Neural cell (in vitro differentiated cells): ENCODE measurements at regions not wholly inside any gene's neighbourhood (a gene's known extent, or its start where the extent isn't known, plus 50 kb on each side); places are given as distances from the start of the nearest gene placed in this dataset.

ENCODE experiments used
- H2AFZ ChIP-seq: fragments of 200-600, 300-800 bp; sonication (generic), shearing (Covaris generic); 2 replicates; pipeline ENCODE4 v1.6.0; 2014; ENCODE audit warnings: low read depth, mild to moderate bottlenecking, antibody characterized with exemption, low read length, moderate library complexity
- H3F3A ChIP-seq: fragments of 200-600 bp; shearing (Covaris generic); 2 replicates; pipeline ENCODE4 v1.6.1; 2016; ENCODE audit warnings: mild to moderate bottlenecking, moderate library complexity, mixed read lengths, antibody characterized with exemption, low read length; ENCODE audit not compliant: insufficient read depth, poor library complexity, severe bottlenecking
- H3K27ac ChIP-seq: fragments of 200-600, 300-800 bp; sonication (generic), shearing (Covaris generic); 2 replicates; pipeline ENCODE4 v1.5.1; 2014; ENCODE audit warnings: mild to moderate bottlenecking, low read length, moderate library complexity
- H3K27me3 ChIP-seq: fragments of 300-800, 200-600 bp; sonication (generic), shearing (Covaris generic); 2 replicates; pipeline ENCODE4 v1.6.0; 2014; ENCODE audit warnings: mild to moderate bottlenecking, low read depth, low read length, moderate library complexity; ENCODE audit not compliant: insufficient read depth
- H3K36me3 ChIP-seq: fragments of 300-800, 200-600 bp; sonication (generic), shearing (Covaris generic); 2 replicates; pipeline ENCODE4 v1.5.1; 2014; ENCODE audit warnings: mild to moderate bottlenecking, antibody characterized with exemption, low read length, moderate library complexity; ENCODE audit not compliant: insufficient read depth
- H3K4me2 ChIP-seq: fragments of 300-800, 200-600 bp; sonication (generic), shearing (Covaris generic); 2 replicates; pipeline ENCODE4 v1.6.0; 2014; ENCODE audit warnings: mild to moderate bottlenecking, low read length
- H3K4me3 ChIP-seq: fragments of 300-800, 200-600 bp; sonication (generic), shearing (Covaris generic); 2 replicates; pipeline ENCODE4 v1.5.1; 2014; ENCODE audit warnings: mild to moderate bottlenecking, low read length, moderate library complexity
- H3K79me2 ChIP-seq: fragments of 200-600 bp; shearing (Covaris generic); replicated peaks from 2 replicates; pipeline ENCODE4 v1.6.0; 2014; ENCODE audit warnings: mild to moderate bottlenecking, low read length, moderate library complexity; ENCODE audit not compliant: insufficient read depth
- H3K9ac ChIP-seq: fragments of 300-800, 200-600 bp; sonication (generic), shearing (Covaris generic); 2 replicates; pipeline ENCODE4 v1.6.1; 2016; ENCODE audit warnings: mild to moderate bottlenecking, low read length, mixed read lengths
- H3K9me2 ChIP-seq: fragments of 200-600 bp; shearing (Covaris generic); 2 replicates; pipeline ENCODE4 v1.6.1; 2016; ENCODE audit warnings: mild to moderate bottlenecking, low read length, mixed read lengths; ENCODE audit not compliant: insufficient read depth
- H3K9me3 ChIP-seq: fragments of 200-600, 300-800 bp; sonication (generic), shearing (Covaris generic); 2 replicates; pipeline ENCODE4 v1.6.1; 2016; ENCODE audit warnings: mild to moderate bottlenecking, mixed run types, low read length, moderate library complexity, mixed read lengths
- H4K20me1 ChIP-seq: fragments of 200-600 bp; shearing (Covaris generic); 2 replicates; pipeline ENCODE4 v1.6.1; 2016; ENCODE audit warnings: mild to moderate bottlenecking, mixed run types; ENCODE audit not compliant: insufficient read depth
- CTCF ChIP-seq: fragments of 450-650 bp; IDR thresholded peaks from 2 replicates; pipeline ENCODE4 v1.5.1; 2014; ENCODE audit warnings: antibody characterized with exemption, mild to moderate bottlenecking, moderate library complexity; ENCODE audit not compliant: poor library complexity, severe bottlenecking
- EP300 ChIP-seq: fragments of 450-650 bp; conservative IDR thresholded peaks from 2 replicates; pipeline ENCODE4 v1.6.1; 2014; ENCODE audit warnings: antibody characterized with exemption, mild to moderate bottlenecking, moderate library complexity; ENCODE audit not compliant: poor library complexity, severe bottlenecking
- EZH2 ChIP-seq: fragments of 200-600, 300-800 bp; shearing (Covaris generic), sonication (generic); IDR thresholded peaks from 2 replicates; pipeline ENCODE4 v1.6.1; 2014; ENCODE audit warnings: antibody characterized with exemption, low read length, borderline replicate concordance, mild to moderate bottlenecking; ENCODE audit not compliant: insufficient read depth, poor library complexity, severe bottlenecking
- MXI1 ChIP-seq: fragments of 450-650 bp; conservative IDR thresholded peaks from 2 replicates; pipeline ENCODE4 v1.6.1; 2014; ENCODE audit warnings: antibody characterized with exemption, mild to moderate bottlenecking; ENCODE audit not compliant: poor library complexity, severe bottlenecking
- POLR2AphosphoS5 ChIP-seq: IDR thresholded peaks from 2 replicates; pipeline ENCODE4 v1.6.1; 2012
- RAD21 ChIP-seq: fragments of 450-650 bp; conservative IDR thresholded peaks from 2 replicates; pipeline ENCODE4 v1.6.1; 2014; ENCODE audit warnings: antibody characterized with exemption, mild to moderate bottlenecking, moderate library complexity
- REST ChIP-seq: IDR thresholded peaks from 2 replicates; pipeline ENCODE4 v1.6.1; 2012; ENCODE audit warnings: borderline replicate concordance
- SMC3 ChIP-seq: fragments of 450-650 bp; conservative IDR thresholded peaks from 2 replicates; pipeline ENCODE4 v1.6.1; 2014; ENCODE audit warnings: antibody characterized with exemption, mild to moderate bottlenecking, moderate library complexity; ENCODE audit not compliant: poor library complexity
- TAF1 ChIP-seq: IDR thresholded peaks from 2 replicates; pipeline ENCODE4 v1.6.1; 2012; ENCODE audit warnings: low read depth

- H3F3A ChIP-seq = no peaks in the 10 kb centered on the region
- H3K4me2 ChIP-seq = no peak overlapping the region
- H3K4me3 ChIP-seq = no peak overlapping the region
- H3K9me2 ChIP-seq = no peaks in the 10 kb centered on the region
- no peaks in the 10 kb centered on the region for H3K36me3 ChIP-seq
- H3K27me3 ChIP-seq = no peaks in the 10 kb centered on the region
- H3K9me3 ChIP-seq = no peaks in the 10 kb centered on the region
- TF ChIP-seq CTCF = no peak
- no peaks in the 10 kb centered on the region for H4K20me1 ChIP-seq
- no peak overlapping the region for H3K9ac ChIP-seq
- H2AFZ ChIP-seq = no peak overlapping the region
- no peaks in the 10 kb centered on the region for H3K79me2 ChIP-seq
- H3K27ac ChIP-seq = no peak overlapping the region
Observed at GRCh38 chr13:65725006-65725405, 1505.1 kb downstream of the PCDH9 start.

GRCh38 chr13:65724226-65724625 is 1505.9 kb downstream of the PCDH9 start:
- H4K20me1 ChIP-seq = no peaks in the 10 kb centered on the region

More at GRCh38 chr13:65724226-65724625, 1505.9 kb downstream of the PCDH9 start:
- H3K27ac ChIP-seq = no peak overlapping the region
- H3K36me3 ChIP-seq = no peaks in the 10 kb centered on the region
- no peak overlapping the region for H3K9ac ChIP-seq
- no peak overlapping the region for H2AFZ ChIP-seq
- H3K9me3 ChIP-seq = no peaks in the 10 kb centered on the region
- H3K4me3 ChIP-seq = no peak overlapping the region
- TF ChIP-seq REST = no peak
- no peak for TF ChIP-seq RAD21
- no peak for TF ChIP-seq POLR2AphosphoS5
- TF ChIP-seq EZH2 = no peak
- TF ChIP-seq EP300 = no peak
- no peak for TF ChIP-seq TAF1
- TF ChIP-seq MXI1 = no peak
- no peak for TF ChIP-seq SMC3
- TF ChIP-seq CTCF = no peak
- no peaks in the 10 kb centered on the region for H3K9me2 ChIP-seq
- H3K4me2 ChIP-seq = no peak overlapping the region
- no peaks in the 10 kb centered on the region for H3K27me3 ChIP-seq
- no peaks in the 10 kb centered on the region for H3F3A ChIP-seq
- H3K79me2 ChIP-seq = no peaks in the 10 kb centered on the region
